Type B pancreatic cell (in vitro differentiated cells): ENCODE measurements at regions not wholly inside any gene's neighbourhood (a gene's known extent, or its start where the extent isn't known, plus 50 kb on each side); places are given as distances from the start of the nearest gene placed in this dataset.

Source experiments
- DNase-seq: peaks from one replicate; pipeline ENCODE4 v3.0.0; 2021; ENCODE audit warnings: mixed read lengths; ENCODE audit not compliant: unreplicated experiment; ENCODE audit errors: extremely low spot score
- H3K27ac Mint-ChIP-seq: 2 replicates; pipeline ENCODE4 v1.8.0; 2021; ENCODE audit warnings: mild to moderate bottlenecking, mixed read lengths
- H3K27me3 Mint-ChIP-seq: 2 replicates; pipeline ENCODE4 v1.8.0; 2021; ENCODE audit warnings: mixed read lengths
- H3K36me3 Mint-ChIP-seq: 2 replicates; pipeline ENCODE4 v1.8.0; 2021; ENCODE audit warnings: mixed read lengths
- H3K4me1 Mint-ChIP-seq: one replicate; pipeline ENCODE4 v1.8.0; 2021; ENCODE audit warnings: mixed read lengths; ENCODE audit not compliant: unreplicated experiment
- H3K4me3 Mint-ChIP-seq: 2 replicates; pipeline ENCODE4 v1.8.0; 2021; ENCODE audit warnings: mild to moderate bottlenecking, mixed read lengths
- H3K9me3 Mint-ChIP-seq: 2 replicates; pipeline ENCODE4 v1.8.0; 2021; ENCODE audit warnings: mixed read lengths
- CTCF ChIP-seq: fragments of 200-600 bp; sonication (generic); conservative IDR thresholded peaks from 2 replicates; pipeline ENCODE4 v1.5.0; 2021; ENCODE audit warnings: antibody characterized with exemption, mild to moderate bottlenecking

- no peak for TF ChIP-seq CTCF
Observed at GRCh38 chr13:106818971-106819370, 251.0 kb upstream of the ARGLU1 start.

GRCh38 chr13:106815545-106815944 lies 247.6 kb upstream of the ARGLU1 start:
- H3K27ac Mint-ChIP-seq, result no peak overlapping the region
- no peaks in the 10 kb centered on the region for H3K9me3 Mint-ChIP-seq
- H3K4me3 Mint-ChIP-seq, result no peak overlapping the region
- H3K27me3 Mint-ChIP-seq, result no peaks in the 10 kb centered on the region
- no peak for TF ChIP-seq CTCF
- DNase-seq, result no peak
- H3K4me1 Mint-ChIP-seq, result peaks cover 5% of the 10 kb centered on the region
- H3K36me3 Mint-ChIP-seq, result no peaks in the 10 kb centered on the region

More at GRCh38 chr13:106818971-106819370, 251.0 kb upstream of the ARGLU1 start:
- no peak for DNase-seq
- no peaks in the 10 kb centered on the region for H3K27me3 Mint-ChIP-seq
- H3K36me3 Mint-ChIP-seq, result no peaks in the 10 kb centered on the region
- H3K4me3 Mint-ChIP-seq, result no peak overlapping the region
- H3K27ac Mint-ChIP-seq, result no peak overlapping the region
- no peaks in the 10 kb centered on the region for H3K9me3 Mint-ChIP-seq
- H3K4me1 Mint-ChIP-seq, result peaks cover 5% of the 10 kb centered on the region

GRCh38 chr13:106814463-106814862 lies 246.5 kb upstream of the ARGLU1 start:
- no peak overlapping the region for H3K4me3 Mint-ChIP-seq
- no peaks in the 10 kb centered on the region for H3K36me3 Mint-ChIP-seq
- H3K4me1 Mint-ChIP-seq, result peaks cover 5% of the 10 kb centered on the region
- no peak overlapping the region for H3K27ac Mint-ChIP-seq
- no peaks in the 10 kb centered on the region for H3K9me3 Mint-ChIP-seq
- DNase-seq, result no peak
- TF ChIP-seq CTCF, result no peak
- H3K27me3 Mint-ChIP-seq, result no peaks in the 10 kb centered on the region

- Mint-ChIP-seq H3K4me1 (peaks cover 5% of the 10 kb centered on the region), H3K4me3 (no peak overlapping the region), H3K27me3 (no peaks in the 10 kb centered on the region), H3K36me3 (no peaks in the 10 kb centered on the region), H3K27ac (no peak overlapping the region), H3K9me3 (no peaks in the 10 kb centered on the region)
- TF ChIP-seq CTCF, result no peak
- DNase-seq, result no peak
Observed at GRCh38 chr13:106810069-106810468, 242.1 kb upstream of the ARGLU1 start.

GRCh38 chr13:106804991-106805390 lies 237.1 kb upstream of the ARGLU1 start:
- no peak overlapping the region for H3K4me3 Mint-ChIP-seq
- TF ChIP-seq CTCF, result no peak
- no peak for DNase-seq
- H3K27me3 Mint-ChIP-seq, result peaks cover 3% of the 10 kb centered on the region
- peaks cover 3% of the 10 kb centered on the region for H3K4me1 Mint-ChIP-seq
- H3K9me3 Mint-ChIP-seq, result no peaks in the 10 kb centered on the region
- H3K36me3 Mint-ChIP-seq, result no peaks in the 10 kb centered on the region
- no peak overlapping the region for H3K27ac Mint-ChIP-seq

GRCh38 chr13:106802917-106803316 lies 235.0 kb upstream of the ARGLU1 start:
- Mint-ChIP-seq H3K4me1 (peaks cover 8% of the 10 kb centered on the region), H3K27me3 (peaks cover 21% of the 10 kb centered on the region), H3K36me3 (no peaks in the 10 kb centered on the region), H3K4me3 (no peak overlapping the region), H3K27ac (no peak overlapping the region), H3K9me3 (no peaks in the 10 kb centered on the region)
- TF ChIP-seq CTCF, result no peak
- DNase-seq, result no peak
